ENCODE measurements at regions not wholly inside any gene's neighbourhood (a gene's known extent, or its start where the extent isn't known, plus 50 kb on each side); places are given as distances from the start of the nearest gene placed in this dataset.

DNA sequence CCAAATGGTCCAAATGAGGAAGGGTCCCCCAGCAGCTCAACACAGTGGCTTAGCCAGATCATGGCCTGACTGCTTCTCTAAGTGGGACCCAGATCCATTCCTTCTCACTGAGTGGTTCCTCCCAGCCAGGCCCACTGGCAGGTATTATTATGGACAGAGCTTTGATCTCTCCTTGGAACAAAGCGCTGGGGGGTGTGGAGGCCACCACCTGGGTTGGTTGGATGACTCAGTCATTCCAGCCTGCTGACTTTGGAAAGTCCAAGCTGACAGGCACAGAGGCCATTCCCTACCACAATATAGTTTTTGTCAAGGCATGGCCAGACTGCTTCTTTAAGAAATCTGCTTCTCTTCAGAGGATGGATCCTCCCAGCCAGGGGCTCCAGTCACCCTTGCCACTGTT, 341.1 kb downstream of the BTG1 start:
- Mint-ChIP-seq H3K4me3 (no peak overlapping the region), H3K36me3 (peaks cover 19 to 41% (median 26%) of the 10 kb centered on the region in 5 donors), H3K27ac (no peak overlapping the region), H3K9me3 (peaks cover 11 to 54% (median 32%) of the 10 kb centered on the region in 11 donors), H3K27me3 (no peaks in the 10 kb centered on the region), H3K4me1 (peaks cover 0 to 7% (median 2%) of the 10 kb centered on the region in 7 donors)
- Histone ChIP-seq H3K27me3 (ENCODE audit: control insufficient read depth in 2 of 2, insufficient read depth in 2 of 2, low read length in 2 of 2) (no peaks in the 10 kb centered on the region), H3K27ac (ENCODE audit: low read depth, low read length) (no peak overlapping the region), H3K36me3 (ENCODE audit: control insufficient read depth in 2 of 3, insufficient read depth in 3 of 3, low read length in 3 of 3) (no peaks in the 10 kb centered on the region), H3K9me3 (ENCODE audit: control insufficient read depth in 2 of 3, low read length in 3 of 3) (peaks cover 0 to 8% (median 0%) of the 10 kb centered on the region in 3 experiments), H3K4me3 (ENCODE audit: low read length) (no peak overlapping the region), H3K4me1 (ENCODE audit: control insufficient read depth in 2 of 2, insufficient read depth in 2 of 2, low read length in 2 of 2) (no peaks in the 10 kb centered on the region)
- ChIA-PET CTCF (interaction anchor here (0.6 kb wide), 1 partner anchor 76 kb away, joined by 3 read pairs; no protein-coding TSS in a partner anchor), POLR2A (interaction anchor here (0.8 to 2.1 kb wide), 3 partner anchors 10 to 25 kb away, joined by 3 to 5 read pairs (median 4); no protein-coding TSS in a partner anchor)
- ATAC-seq = no peak
- no peak for DNase-seq
- intact Hi-C loops (cut with micrococcal nuclease) = no loop called here

DNA sequence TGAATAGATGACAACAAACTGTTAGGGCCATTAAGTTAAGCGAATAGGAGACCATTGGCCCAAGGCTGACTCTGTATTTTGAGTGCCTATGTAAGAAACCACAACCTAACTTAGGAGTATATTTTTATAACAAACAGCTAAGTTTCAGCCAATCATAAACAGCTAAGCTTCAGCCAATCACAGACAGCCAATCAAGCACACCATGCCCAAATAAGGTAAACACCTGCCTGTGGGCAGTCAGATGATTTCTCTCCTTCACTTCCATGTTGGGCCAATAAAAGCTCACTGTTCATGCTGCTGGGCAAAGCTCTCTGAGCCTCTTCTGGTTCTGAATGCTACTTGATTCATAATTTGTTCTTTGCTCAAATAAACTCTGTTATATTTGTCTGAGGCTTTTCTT, 344.6 kb downstream of the BTG1 start:
- Histone ChIP-seq H3K27me3 (ENCODE audit: control insufficient read depth in 2 of 2, insufficient read depth in 2 of 2, low read length in 2 of 2) (no peaks in the 10 kb centered on the region), H3K36me3 (ENCODE audit: control insufficient read depth in 2 of 3, insufficient read depth in 3 of 3, low read length in 3 of 3) (no peaks in the 10 kb centered on the region), H3K9me3 (ENCODE audit: control insufficient read depth in 2 of 3, low read length in 3 of 3) (no peaks in the 10 kb centered on the region), H3K4me1 (ENCODE audit: control insufficient read depth in 2 of 2, insufficient read depth in 2 of 2, low read length in 2 of 2) (no peaks in the 10 kb centered on the region), H3K27ac (ENCODE audit: low read depth, low read length) (no peak overlapping the region), H3K4me3 (ENCODE audit: low read length) (no peak overlapping the region)
- Mint-ChIP-seq H3K27ac (no peak overlapping the region), H3K4me1 (peaks cover 0 to 9% (median 4%) of the 10 kb centered on the region in 7 donors), H3K4me3 (no peak overlapping the region), H3K36me3 (peaks cover 6 to 19% (median 10%) of the 10 kb centered on the region in 5 donors), H3K27me3 (no peaks in the 10 kb centered on the region), H3K9me3 (peaks cover 3 to 19% (median 11%) of the 10 kb centered on the region in 11 donors)
- DNase-seq (no peak), ATAC-seq (no peak)
- ChIA-PET CTCF (no interaction called here), POLR2A (interaction anchor here (0.6 kb wide), 1 partner anchor 1937 kb away, joined by 3 read pairs; no protein-coding TSS in a partner anchor)
- intact Hi-C loops (cut with micrococcal nuclease) = no loop called here

DNA sequence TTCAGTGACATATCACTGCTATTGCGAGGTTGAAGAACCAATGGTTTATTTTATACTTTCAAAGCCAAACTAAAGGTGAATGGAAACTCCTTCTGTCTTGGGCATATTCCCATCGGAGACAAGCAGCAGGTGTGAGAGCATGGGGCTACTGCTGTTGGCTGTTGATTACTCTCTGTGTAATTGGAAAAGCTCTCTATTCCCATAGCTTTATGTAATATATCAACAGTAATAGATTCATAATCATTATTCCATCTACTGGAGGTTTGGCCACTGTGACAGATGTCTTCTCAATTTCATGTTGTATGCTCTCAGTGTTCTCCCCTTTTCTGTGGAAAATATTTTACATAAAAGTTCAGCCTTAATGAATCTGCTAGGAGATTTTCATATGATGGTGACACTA, 352.0 kb downstream of the BTG1 start:
- H3K4me1 Mint-ChIP-seq = peaks cover 0 to 12% (median 9%) of the 10 kb centered on the region in 7 donors
- intact Hi-C loops (cut with micrococcal nuclease) = no loop called here
- Histone ChIP-seq H3K36me3 (ENCODE audit: control insufficient read depth in 2 of 3, insufficient read depth in 3 of 3, low read length in 3 of 3) (no peaks in the 10 kb centered on the region), H3K9me3 (ENCODE audit: control insufficient read depth in 2 of 3, low read length in 3 of 3) (no peaks in the 10 kb centered on the region), H3K4me3 (ENCODE audit: low read length) (no peak overlapping the region), H3K27ac (ENCODE audit: low read depth, low read length) (no peak overlapping the region), H3K4me1 (ENCODE audit: control insufficient read depth in 2 of 2, insufficient read depth in 2 of 2, low read length in 2 of 2) (no peaks in the 10 kb centered on the region), H3K27me3 (ENCODE audit: control insufficient read depth in 2 of 2, insufficient read depth in 2 of 2, low read length in 2 of 2) (no peaks in the 10 kb centered on the region)
- ChIA-PET POLR2A (no interaction called here), CTCF (no interaction called here)
- H3K27ac Mint-ChIP-seq = no peak overlapping the region
- H3K9me3 Mint-ChIP-seq = peaks cover 0 to 5% (median 0%) of the 10 kb centered on the region in 11 donors
- H3K27me3 Mint-ChIP-seq = no peaks in the 10 kb centered on the region
- ATAC-seq (no peak), DNase-seq (no peak)
- no peak overlapping the region for H3K4me3 Mint-ChIP-seq
- peaks cover 0 to 4% (median 2%) of the 10 kb centered on the region in 5 donors for H3K36me3 Mint-ChIP-seq

DNA sequence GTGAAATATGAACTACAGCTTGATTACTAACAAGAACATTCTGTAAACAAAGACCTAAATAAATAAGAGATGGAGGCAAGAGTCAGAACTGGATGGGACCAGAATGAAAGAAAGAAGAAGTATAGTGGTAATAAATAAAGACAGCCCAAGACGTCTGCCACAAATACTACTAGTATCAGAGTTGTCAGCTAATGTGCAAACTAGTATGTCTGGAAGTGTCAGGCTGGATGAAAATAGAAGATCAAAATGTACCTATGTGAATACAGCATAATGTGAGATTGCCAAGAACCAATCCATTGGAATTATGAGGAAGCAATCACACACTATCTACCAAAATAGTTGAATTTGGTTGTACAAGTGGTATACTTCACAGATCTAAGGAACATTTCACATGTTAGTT, 353.0 kb downstream of the BTG1 start:
- POLR2A ChIA-PET = no interaction called here
- H3K4me3 Mint-ChIP-seq = no peak overlapping the region

DNA sequence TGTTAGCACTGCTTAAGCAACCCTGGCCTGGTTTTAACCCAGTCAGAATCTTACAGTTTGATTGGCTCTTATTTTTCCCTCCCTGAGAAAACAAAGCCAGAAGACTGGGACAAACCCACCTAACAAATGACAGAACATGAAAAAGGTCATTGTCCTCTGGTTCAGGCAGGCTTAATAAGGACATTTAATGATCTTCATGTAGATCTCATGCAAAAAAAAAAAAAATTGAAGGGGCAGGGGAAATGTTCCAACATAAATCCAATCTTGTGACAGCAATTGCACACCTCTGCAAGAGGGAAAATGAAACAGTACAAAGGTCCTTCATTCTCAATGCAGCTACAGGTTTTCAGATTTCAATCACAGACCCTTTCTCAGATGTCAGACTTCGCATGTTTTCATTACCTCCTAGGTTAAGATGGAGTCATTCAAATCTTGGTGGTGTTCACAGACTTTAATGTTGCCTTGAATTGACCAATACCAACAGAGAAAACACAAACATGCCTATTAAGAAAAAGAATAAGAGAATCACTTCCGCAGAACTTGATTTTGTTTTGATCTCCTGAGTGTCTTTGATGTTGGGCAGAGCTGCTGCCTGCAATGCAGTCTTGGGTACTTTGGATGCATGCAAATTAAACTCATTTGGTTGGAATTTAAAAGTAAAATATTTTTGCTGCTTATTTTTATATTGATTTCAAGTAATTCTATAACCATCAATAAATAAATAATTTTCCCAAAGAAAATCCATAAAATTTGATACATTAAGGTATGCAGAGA, 359.0 kb downstream of the BTG1 start:
- H3K27me3 ChIP-seq (ENCODE audit: control insufficient read depth in 2 of 2, insufficient read depth in 2 of 2, low read length in 2 of 2) = no peaks in the 10 kb centered on the region
- peaks cover 0 to 4% (median 0%) of the 10 kb centered on the region in 5 donors for H3K36me3 Mint-ChIP-seq
- peaks cover 6 to 47% (median 25%) of the 10 kb centered on the region in 7 donors for H3K4me1 Mint-ChIP-seq
- ATAC-seq (no peak), DNase-seq (peak in 6 of 9 donors; percentile 22 to 48 (median 34))
- no peaks in the 10 kb centered on the region for H3K36me3 ChIP-seq (ENCODE audit: control insufficient read depth in 2 of 3, insufficient read depth in 3 of 3, low read length in 3 of 3)
- peak overlapping the region in 9 of 10 donors; percentile 2 to 79 (median 69) for H3K4me3 Mint-ChIP-seq
- ChIA-PET CTCF (interaction anchor here (0.7 to 1.1 kb wide), 2 partner anchors 25 to 45 kb away, joined by 4 to 6 read pairs; no protein-coding TSS in a partner anchor), POLR2A (interaction anchor here (0.6 to 2.9 kb wide), 10 partner anchors 8 to 352 kb away, joined by 3 to 9 read pairs (median 4); no protein-coding TSS in a partner anchor)
- H3K27ac ChIP-seq (ENCODE audit: low read depth, low read length) = peak overlapping the region; percentile 25
- intact Hi-C loops (cut with micrococcal nuclease) = loop anchor here in 1 of 2 donors (1.0 kb wide), 1 partner anchor 7 kb away; no protein-coding TSS in a partner anchor
- H3K27ac Mint-ChIP-seq = peak overlapping the region in 8 of 9 donors; percentile 3 to 89 (median 76)
- H3K27me3 Mint-ChIP-seq = peaks cover 0 to 3% (median 0%) of the 10 kb centered on the region in 5 donors
- peaks cover 3 to 19% of the 10 kb centered on the region in 2 donors for H3K4me1 ChIP-seq (ENCODE audit: control insufficient read depth in 2 of 2, insufficient read depth in 2 of 2, low read length in 2 of 2)
- H3K9me3 Mint-ChIP-seq = peaks cover 0 to 4% (median 0%) of the 10 kb centered on the region in 11 donors
- no peak overlapping the region for H3K4me3 ChIP-seq (ENCODE audit: low read length)
- H3K9me3 ChIP-seq (ENCODE audit: control insufficient read depth in 2 of 3, low read length in 3 of 3) = no peaks in the 10 kb centered on the region

More for the DNA sequence above, 353.0 kb downstream of the BTG1 start:
- H3K4me1 ChIP-seq (ENCODE audit: control insufficient read depth in 2 of 2, insufficient read depth in 2 of 2, low read length in 2 of 2) = peaks cover 0 to 1% of the 10 kb centered on the region in 2 donors
- Mint-ChIP-seq H3K27me3 (no peaks in the 10 kb centered on the region), H3K9me3 (peaks cover 0 to 5% (median 0%) of the 10 kb centered on the region in 11 donors), H3K4me1 (peaks cover 0 to 20% (median 11%) of the 10 kb centered on the region in 7 donors), H3K36me3 (peaks cover 0 to 4% (median 2%) of the 10 kb centered on the region in 5 donors), H3K27ac (no peak overlapping the region)
- H3K4me3 ChIP-seq (ENCODE audit: low read length) = no peak overlapping the region
- CTCF ChIA-PET = no interaction called here
- intact Hi-C loops (cut with micrococcal nuclease) = no loop called here
- no peaks in the 10 kb centered on the region for H3K36me3 ChIP-seq (ENCODE audit: control insufficient read depth in 2 of 3, insufficient read depth in 3 of 3, low read length in 3 of 3)
- ATAC-seq (no peak), DNase-seq (no peak)
- H3K27ac ChIP-seq (ENCODE audit: low read depth, low read length) = no peak overlapping the region
- no peaks in the 10 kb centered on the region for H3K27me3 ChIP-seq (ENCODE audit: control insufficient read depth in 2 of 2, insufficient read depth in 2 of 2, low read length in 2 of 2)
- no peaks in the 10 kb centered on the region for H3K9me3 ChIP-seq (ENCODE audit: control insufficient read depth in 2 of 3, low read length in 3 of 3)

DNA sequence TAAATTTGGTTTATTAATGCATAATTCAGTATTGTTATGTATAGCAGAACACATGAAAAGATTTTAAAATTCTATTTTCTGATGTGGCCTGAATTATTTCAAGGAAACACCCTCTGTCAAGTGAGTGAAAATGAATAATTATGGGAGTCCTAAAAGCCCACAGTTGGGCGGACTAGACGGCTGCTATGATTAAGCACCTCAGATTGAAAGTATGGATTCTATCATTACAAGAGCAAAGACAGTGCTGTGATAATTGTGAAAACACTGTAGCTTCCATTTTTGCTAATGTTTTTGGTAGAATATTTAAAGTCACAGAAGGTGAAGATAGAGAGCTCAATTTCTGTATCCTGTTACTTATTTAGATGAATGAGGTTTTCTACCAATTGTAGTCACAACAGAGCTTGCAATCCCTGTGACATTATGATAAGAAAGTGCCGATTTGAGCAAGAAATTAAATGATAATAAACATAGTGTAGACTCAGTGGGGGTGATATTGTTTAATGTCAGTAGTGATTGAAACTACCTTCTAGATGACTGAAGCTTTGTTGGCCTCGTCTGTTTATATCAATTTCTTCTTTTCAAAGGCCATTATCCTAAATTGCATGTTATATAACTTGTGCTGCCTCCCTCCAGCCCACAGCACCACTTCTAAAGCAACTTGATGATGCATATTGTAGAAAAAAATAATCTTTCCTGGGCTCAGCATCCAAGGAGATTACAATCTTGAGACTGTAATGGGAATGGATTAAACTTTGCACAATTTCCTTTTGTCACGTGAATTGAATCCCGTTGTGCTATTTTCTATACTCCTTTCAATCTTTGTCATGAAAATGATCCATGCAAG, 359.8 kb downstream of the BTG1 start:
- H3K9me3 Mint-ChIP-seq = peaks cover 0 to 3% (median 0%) of the 10 kb centered on the region in 11 donors
- H3K27me3 Mint-ChIP-seq = peaks cover 0 to 4% (median 3%) of the 10 kb centered on the region in 5 donors
- Histone ChIP-seq H3K4me3 (ENCODE audit: low read length) (no peak overlapping the region), H3K4me1 (ENCODE audit: control insufficient read depth in 2 of 2, insufficient read depth in 2 of 2, low read length in 2 of 2) (peaks cover 3 to 19% of the 10 kb centered on the region in 2 donors), H3K27ac (ENCODE audit: low read depth, low read length) (peak overlapping the region; percentile 25), H3K9me3 (ENCODE audit: control insufficient read depth in 2 of 3, low read length in 3 of 3) (no peaks in the 10 kb centered on the region), H3K27me3 (ENCODE audit: control insufficient read depth in 2 of 2, insufficient read depth in 2 of 2, low read length in 2 of 2) (no peaks in the 10 kb centered on the region), H3K36me3 (ENCODE audit: control insufficient read depth in 2 of 3, insufficient read depth in 3 of 3, low read length in 3 of 3) (no peaks in the 10 kb centered on the region)
- DNase-seq = no peak
- peaks cover 0 to 4% (median 0%) of the 10 kb centered on the region in 5 donors for H3K36me3 Mint-ChIP-seq
- H3K27ac Mint-ChIP-seq = peak overlapping the region in 7 of 9 donors; percentile 64 to 89 (median 75)
- ChIA-PET CTCF (interaction anchor here (1.1 kb wide), 1 partner anchor 26 kb away, joined by 4 read pairs; no protein-coding TSS in a partner anchor), POLR2A (interaction anchor here (1.0 to 3.8 kb wide), 7 partner anchors 9 to 245 kb away, joined by 3 to 14 read pairs (median 4); no protein-coding TSS in a partner anchor)
- peaks cover 6 to 47% (median 25%) of the 10 kb centered on the region in 7 donors for H3K4me1 Mint-ChIP-seq
- H3K4me3 Mint-ChIP-seq = peak overlapping the region in 8 of 10 donors; percentile 28 to 79 (median 70)
- intact Hi-C loops (cut with micrococcal nuclease) = no loop called here
- ATAC-seq = no peak
